Chondrocyte (in vitro differentiated cells): ENCODE measurements at regions not wholly inside any gene's neighbourhood (a gene's known extent, or its start where the extent isn't known, plus 50 kb on each side); places are given as distances from the start of the nearest gene placed in this dataset.

Experiments used
- DNase-seq: peaks from one replicate; pipeline ENCODE4 v3.0.0; 2021; ENCODE audit warnings: mixed read lengths, low spot score
- H3K27ac Mint-ChIP-seq: one replicate; pipeline ENCODE4 v1.8.0; 2021; ENCODE audit warnings: mild to moderate bottlenecking, moderate library complexity, mixed read lengths; ENCODE audit not compliant: unreplicated experiment
- H3K27me3 Mint-ChIP-seq: 2 replicates; pipeline ENCODE4 v1.8.0; 2021; ENCODE audit warnings: low read depth, mixed read lengths
- H3K36me3 Mint-ChIP-seq: 2 replicates; pipeline ENCODE4 v1.8.0; 2021; ENCODE audit warnings: low read depth, mixed read lengths
- H3K4me1 Mint-ChIP-seq: 2 replicates; pipeline ENCODE4 v1.8.0; 2021; ENCODE audit warnings: low read depth, mild to moderate bottlenecking, mixed read lengths
- H3K4me3 Mint-ChIP-seq: one replicate; pipeline ENCODE4 v1.8.0; 2021; ENCODE audit warnings: mild to moderate bottlenecking, moderate library complexity, mixed read lengths; ENCODE audit not compliant: unreplicated experiment
- H3K9me3 Mint-ChIP-seq: 2 replicates; pipeline ENCODE4 v1.8.0; 2021; ENCODE audit warnings: low read depth, mixed read lengths
- TF ChIP-seq, protein P1 (sequence below): fragments of 200-600 bp; sonication (generic); IDR thresholded peaks from 2 replicates; pipeline ENCODE4 v1.5.0; 2021; ENCODE audit warnings: antibody characterized with exemption, mild to moderate bottlenecking, moderate library complexity

- TF ChIP-seq, protein P1, sequence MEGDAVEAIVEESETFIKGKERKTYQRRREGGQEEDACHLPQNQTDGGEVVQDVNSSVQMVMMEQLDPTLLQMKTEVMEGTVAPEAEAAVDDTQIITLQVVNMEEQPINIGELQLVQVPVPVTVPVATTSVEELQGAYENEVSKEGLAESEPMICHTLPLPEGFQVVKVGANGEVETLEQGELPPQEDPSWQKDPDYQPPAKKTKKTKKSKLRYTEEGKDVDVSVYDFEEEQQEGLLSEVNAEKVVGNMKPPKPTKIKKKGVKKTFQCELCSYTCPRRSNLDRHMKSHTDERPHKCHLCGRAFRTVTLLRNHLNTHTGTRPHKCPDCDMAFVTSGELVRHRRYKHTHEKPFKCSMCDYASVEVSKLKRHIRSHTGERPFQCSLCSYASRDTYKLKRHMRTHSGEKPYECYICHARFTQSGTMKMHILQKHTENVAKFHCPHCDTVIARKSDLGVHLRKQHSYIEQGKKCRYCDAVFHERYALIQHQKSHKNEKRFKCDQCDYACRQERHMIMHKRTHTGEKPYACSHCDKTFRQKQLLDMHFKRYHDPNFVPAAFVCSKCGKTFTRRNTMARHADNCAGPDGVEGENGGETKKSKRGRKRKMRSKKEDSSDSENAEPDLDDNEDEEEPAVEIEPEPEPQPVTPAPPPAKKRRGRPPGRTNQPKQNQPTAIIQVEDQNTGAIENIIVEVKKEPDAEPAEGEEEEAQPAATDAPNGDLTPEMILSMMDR: no peak
- peaks cover 61% of the 10 kb centered on the region for H3K27me3 Mint-ChIP-seq
- H3K4me1 Mint-ChIP-seq: no peaks in the 10 kb centered on the region
- H3K4me3 Mint-ChIP-seq: no peak overlapping the region
- H3K36me3 Mint-ChIP-seq: no peaks in the 10 kb centered on the region
- no peaks in the 10 kb centered on the region for H3K9me3 Mint-ChIP-seq
- no peak for DNase-seq
- H3K27ac Mint-ChIP-seq: no peak overlapping the region
These were observed 106.4 kb downstream of the BRD1 start for GRCh38 chr22:49721211-49721763.

GRCh38 chr22:49720279-49720959 lies 107.3 kb downstream of the BRD1 start:
- peaks cover 62% of the 10 kb centered on the region for H3K27me3 Mint-ChIP-seq
- H3K36me3 Mint-ChIP-seq: no peaks in the 10 kb centered on the region

GRCh38 chr22:49719046-49719445 lies 108.6 kb downstream of the BRD1 start:
- no peak for DNase-seq
- Mint-ChIP-seq H3K4me1 (no peaks in the 10 kb centered on the region), H3K36me3 (no peaks in the 10 kb centered on the region), H3K27ac (no peak overlapping the region), H3K9me3 (no peaks in the 10 kb centered on the region), H3K4me3 (no peak overlapping the region), H3K27me3 (peaks cover 62% of the 10 kb centered on the region)
- TF ChIP-seq, protein P1: no peak

More at GRCh38 chr22:49720279-49720959, 107.3 kb downstream of the BRD1 start:
- no peak for DNase-seq
- H3K4me3 Mint-ChIP-seq: no peak overlapping the region
- no peak overlapping the region for H3K27ac Mint-ChIP-seq
- TF ChIP-seq, protein P1: no peak
- H3K4me1 Mint-ChIP-seq: no peaks in the 10 kb centered on the region
- H3K9me3 Mint-ChIP-seq: no peaks in the 10 kb centered on the region

DNA sequence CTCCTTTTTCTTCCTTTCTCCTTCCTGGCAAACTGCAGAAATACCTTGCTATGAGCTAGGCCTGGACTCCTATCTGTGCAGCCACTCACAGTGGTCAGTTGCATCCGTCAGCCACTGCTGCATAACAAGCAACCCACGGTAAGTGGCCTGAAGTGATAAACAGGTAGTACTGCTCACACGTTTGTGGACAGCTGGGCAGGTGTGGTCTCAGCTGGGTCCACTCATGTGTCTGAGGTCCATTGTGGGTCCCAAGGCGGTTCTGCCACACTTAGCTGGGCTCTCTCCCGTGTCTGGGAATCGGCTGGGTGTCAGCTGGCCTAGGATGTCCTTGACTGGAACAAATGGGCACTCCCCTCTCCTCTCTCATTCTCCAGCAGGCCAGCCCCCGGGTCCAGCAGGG lies 109.3 kb downstream of the BRD1 start:
- DNase-seq: no peak
- H3K36me3 Mint-ChIP-seq: no peaks in the 10 kb centered on the region
- H3K4me1 Mint-ChIP-seq: no peaks in the 10 kb centered on the region
- H3K4me3 Mint-ChIP-seq: no peak overlapping the region
- peaks cover 57% of the 10 kb centered on the region for H3K27me3 Mint-ChIP-seq
- no peak overlapping the region for H3K27ac Mint-ChIP-seq
- TF ChIP-seq, protein P1: no peak
- no peaks in the 10 kb centered on the region for H3K9me3 Mint-ChIP-seq

DNA sequence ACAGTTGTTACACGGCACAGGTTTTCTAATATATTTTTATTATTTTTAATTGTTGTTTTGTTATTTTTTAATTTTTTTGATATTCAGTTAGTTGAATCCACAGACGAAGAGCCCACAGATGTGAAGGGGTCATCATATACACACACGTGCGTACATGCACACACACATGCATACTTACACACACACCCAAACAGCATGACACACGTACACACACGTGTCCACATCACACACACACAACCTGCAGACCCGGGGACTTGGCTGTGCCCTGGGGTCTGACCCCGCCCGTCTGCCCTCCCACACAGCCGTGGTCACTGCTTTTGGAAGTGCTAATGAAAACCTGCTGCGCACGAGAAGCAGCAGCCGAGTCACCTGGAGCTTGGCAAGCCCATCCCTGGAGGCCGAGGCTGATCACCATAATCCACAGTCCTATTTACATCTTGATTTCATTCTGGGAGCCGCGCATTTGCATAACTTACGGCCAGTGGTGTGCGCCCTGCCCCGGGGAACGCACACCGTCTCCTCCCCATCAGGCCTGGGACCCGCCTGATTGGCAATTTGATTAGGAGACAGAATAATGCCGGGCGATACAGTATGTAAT lies 110.3 kb downstream of the BRD1 start:
- DNase-seq: no peak
- Mint-ChIP-seq H3K27me3 (peaks cover 50% of the 10 kb centered on the region), H3K9me3 (no peaks in the 10 kb centered on the region), H3K27ac (no peak overlapping the region), H3K36me3 (no peaks in the 10 kb centered on the region), H3K4me1 (no peaks in the 10 kb centered on the region), H3K4me3 (no peak overlapping the region)
- TF ChIP-seq, protein P1: no peak
